A172 (cell line): ENCODE measurements at regions not wholly inside any gene's neighbourhood (a gene's known extent, or its start where the extent isn't known, plus 50 kb on each side); places are given as distances from the start of the nearest gene placed in this dataset.
"Not testable (repeated sequence)": the region's sequence is repeated elsewhere in the genome, so short reads cannot be mapped to it uniquely, and the experiment has no call there.

Experiments used
- DNase-seq: peaks from one replicate; pipeline ENCODE4 v3.0.0-alpha.2; 2015; ENCODE audit warnings: low spot score

DNA sequence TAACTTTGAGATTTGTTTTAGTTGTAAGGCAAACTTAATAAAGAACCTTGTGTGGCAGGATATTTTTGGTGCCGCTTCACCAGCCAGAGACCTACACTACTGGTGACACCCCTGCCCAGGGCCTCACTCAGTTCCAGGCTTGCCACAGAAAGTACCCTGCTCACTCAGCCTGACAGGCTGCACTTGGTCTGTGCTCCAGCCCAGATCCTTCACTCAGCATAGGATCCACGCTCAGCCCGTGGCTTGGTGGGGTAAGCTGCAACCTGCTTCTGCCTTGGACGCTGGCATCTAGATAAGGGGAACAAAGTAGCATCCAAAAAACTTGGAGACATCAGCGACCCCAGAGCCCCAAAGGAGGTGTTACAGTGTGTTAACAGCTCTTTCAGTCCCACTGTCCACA, 825.5 kb downstream of the EPHA3 start:
- DNase-seq = no peak

DNA sequence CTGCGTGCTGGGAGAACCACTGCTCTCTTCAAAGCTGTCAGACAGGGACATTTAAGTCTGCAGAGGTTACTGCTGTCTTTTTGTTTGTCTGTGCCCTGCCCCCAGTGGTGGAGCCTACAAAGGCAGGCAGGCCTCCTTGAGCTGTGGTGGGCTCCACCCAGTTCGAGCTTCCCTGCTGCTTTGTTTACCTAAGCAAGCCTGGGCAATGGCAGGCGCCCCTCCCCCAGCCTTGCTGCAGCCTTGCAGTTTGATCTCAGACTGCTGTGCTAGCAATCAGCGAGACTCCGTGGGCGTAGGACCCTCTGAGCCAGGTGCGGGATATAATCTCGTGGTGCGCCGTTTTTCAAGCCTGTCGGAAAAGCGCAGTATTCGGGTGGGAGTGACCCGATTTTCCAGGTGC, 837.0 kb downstream of the EPHA3 start:
- DNase-seq = not testable (repeated sequence)

DNA sequence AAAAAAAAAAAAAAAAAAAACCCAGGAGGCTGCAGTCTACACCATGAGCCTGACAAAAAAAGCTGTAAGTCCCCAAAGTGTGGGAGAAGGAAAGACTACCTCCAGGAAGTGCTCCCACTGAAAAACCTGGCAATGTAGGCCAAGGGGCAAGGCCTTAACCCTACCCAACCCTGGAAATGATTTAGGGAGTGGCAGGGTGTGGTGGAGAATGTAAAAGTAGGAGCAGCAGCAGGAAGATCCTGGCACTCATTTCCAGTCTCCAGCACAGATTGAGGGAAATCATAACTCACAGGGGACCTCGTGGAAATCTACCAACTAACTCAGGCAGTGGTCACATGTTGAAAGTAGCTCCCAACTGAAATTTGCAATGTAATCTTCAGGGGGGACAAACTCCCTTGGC, 839.5 kb downstream of the EPHA3 start:
- DNase-seq = no peak

DNA sequence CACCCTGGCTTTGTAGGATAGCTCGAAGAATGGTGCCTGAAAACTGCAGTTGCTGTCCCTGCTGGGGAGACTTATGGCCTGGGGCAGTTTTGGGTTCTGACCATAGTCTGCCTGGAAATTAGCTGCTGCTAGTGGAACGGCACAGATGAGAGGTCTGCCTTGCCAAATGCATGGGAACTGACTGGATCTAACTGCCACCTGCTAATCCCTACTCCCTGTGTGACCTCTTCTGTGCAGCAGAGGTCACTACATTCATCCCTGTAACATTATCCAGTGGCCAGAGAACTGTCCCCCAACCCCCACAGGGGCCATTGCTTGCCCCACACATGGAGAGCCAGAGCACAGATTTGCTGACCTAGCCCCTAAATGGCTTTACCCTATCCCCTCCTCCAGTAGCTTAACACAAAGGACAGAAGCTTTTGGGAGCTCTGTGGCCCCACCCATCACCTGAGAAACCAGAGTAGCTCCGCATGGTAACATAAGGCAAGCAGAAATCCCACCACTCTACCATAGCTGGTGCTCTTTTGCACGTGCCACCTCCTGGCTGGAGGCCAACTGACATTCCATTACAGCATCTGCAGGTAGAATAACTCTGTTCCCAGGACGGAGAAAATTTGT, 840.0 kb downstream of the EPHA3 start:
- no peak for DNase-seq

DNA sequence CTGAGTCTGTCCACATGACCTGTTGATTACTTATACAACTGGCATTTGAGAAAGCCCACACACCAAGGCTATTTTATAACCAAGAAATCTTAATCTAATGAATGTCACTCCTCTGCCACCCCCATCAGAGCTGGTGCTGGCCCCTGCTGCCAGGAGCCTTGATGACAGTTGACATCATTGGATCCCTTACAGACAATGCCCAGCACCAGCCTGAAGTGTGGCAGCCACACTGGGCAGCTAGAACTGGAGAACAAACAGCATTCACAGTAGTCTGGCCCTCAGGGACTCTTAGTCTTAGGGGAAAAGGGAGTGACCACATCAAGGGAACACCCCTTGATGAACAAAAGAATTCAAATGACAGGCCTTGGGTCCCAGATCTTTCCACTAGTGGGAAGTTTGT, 840.6 kb downstream of the EPHA3 start:
- DNase-seq = no peak

DNA sequence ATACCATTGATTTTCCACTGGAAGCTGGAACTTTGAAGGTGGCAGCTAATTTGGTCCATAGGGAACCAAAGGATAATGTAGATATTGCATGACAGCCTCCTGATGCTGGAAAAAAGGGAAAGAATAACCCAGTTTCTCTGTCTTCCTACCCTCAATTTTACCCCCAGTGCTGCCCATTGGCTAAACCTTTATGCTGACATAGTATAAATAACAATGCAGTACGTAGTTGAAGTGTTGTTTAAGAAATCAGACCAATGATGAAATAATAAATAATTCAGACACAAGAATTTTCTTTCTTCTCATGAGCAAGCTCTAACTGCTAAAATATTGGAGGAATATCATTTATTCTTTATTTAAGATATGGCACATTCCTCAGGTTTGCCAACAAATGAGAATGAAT, 843.4 kb downstream of the EPHA3 start:
- no peak for DNase-seq

DNA sequence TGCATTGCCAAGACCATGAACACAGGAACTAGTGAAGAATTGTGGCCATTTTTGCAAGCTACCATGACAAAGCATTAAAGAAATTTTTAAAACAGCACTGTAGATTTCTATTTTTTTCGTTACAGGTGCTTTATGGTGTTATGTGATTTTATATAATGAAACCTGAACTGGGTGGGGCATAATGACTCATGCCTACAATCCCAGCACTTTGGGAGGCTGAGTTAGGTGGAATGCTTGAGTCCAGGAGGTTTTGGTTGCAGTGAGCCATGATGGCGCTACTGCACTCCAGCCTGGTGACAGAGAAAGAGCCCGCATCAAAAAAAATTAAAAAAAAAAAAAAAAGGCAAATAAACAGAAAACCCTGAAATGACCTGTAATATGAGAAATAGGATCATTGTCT, 846.7 kb downstream of the EPHA3 start:
- no peak for DNase-seq

DNA sequence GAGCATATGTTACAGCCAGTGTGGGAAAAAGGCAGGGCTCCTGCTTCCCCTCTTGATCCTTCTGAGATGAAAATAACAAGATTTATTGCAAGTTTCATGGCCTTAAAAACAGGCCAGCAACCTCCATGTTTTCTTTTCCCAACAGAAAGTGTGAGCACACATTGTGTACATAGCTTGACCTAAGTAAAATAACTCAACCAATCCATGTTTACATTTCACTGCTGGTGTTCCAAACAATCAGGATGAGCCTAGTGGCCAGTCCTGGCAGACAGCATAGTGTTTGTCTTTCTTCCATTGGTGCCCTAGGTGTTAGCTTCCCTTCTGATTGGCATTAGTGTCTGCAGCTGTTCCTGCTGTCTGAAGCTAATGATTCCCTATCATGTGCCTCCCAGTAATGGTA, 847.7 kb downstream of the EPHA3 start:
- no peak for DNase-seq

DNA sequence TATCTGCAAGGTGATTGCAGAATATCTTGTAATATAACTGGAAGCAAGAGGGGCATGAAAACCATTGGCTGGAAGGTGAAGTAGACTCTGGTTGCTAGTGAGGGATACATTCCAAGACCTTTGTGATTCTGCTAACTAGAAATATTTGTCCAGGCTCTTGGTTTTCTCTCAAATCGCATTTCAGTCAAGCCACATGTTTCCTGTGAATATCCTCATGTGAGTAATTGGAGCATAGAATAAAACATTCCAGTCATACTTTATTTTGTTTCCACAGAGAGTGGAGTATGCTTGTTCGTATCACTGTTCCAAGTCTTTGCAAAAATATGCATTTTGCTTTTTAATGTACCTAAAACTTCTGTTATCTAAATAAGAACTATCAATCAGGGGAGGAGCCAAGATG, 850.0 kb downstream of the EPHA3 start:
- no peak for DNase-seq

DNA sequence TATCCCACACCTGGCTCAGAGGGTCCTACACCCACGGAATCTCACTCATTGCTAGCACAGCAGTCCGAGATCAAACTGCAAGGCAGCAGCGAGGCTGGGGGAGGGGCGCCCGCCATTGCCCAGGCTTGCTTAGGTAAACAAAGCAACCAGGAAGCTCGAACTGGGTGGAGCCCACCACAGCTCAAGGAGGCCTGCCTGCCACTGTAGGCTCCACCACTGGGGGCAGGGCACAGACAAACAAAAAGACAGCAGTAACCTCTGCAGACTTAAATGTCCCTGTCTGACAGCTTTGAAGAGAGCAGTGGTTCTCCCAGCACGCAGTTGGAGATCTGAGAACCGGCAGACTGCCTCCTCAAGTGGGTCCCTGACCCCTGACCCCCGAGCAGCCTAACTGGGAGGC, 850.7 kb downstream of the EPHA3 start:
- not testable (repeated sequence) for DNase-seq

DNA sequence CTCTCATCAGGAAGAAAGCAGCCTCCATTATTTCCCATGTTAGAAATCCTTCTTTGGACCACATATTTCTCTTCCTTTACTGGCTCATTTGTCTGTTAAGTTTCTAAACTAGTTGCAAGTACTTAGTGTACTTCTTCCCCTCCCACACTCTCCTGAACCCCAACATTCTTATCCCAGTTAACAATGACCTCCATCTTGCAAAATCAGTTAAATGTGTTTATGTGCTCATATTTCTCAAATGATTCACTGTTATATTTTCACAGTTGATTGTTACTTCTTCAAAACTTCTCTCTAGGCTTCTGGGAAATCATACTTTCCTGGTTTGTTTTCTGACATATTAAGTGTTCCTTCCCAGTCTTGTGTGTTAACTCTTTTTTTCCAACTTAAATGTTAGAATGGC, 856.9 kb downstream of the EPHA3 start:
- DNase-seq = no peak

DNA sequence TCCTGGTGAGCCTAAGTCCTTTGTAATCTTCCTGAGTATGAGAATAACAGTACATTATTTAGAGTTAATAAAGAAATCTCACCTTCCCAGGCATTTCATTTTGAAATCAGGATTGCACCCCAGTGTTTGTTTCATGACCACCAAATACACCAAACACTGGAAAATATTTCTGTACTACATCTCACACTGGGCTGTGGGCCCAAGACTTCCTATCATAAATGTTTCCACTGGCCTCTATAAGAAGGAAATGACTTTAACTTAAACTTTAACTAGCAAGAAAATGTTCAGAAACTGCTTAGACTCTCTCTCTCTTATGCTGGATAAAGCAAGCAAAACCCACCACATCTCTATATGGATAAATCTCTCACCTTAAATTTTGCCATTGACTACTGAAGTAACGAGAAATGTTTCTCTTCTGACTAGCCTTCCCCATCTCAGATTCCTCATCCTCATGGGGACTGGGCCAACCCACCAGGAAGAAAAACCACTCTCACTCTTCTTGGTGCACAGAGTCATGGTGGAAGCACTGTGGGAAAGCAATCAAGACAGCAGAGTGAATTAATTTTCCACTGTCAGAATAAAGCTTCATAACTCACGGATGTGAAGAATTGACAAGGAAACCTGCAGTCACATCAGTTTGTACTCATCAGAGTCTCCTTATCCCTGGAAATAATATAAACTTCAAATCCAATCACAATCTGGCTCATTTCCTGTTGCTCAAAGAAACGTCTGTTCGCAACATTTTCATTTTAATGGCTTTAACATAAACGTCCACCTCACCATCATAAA, 859.6 kb downstream of the EPHA3 start:
- DNase-seq = no peak

DNA sequence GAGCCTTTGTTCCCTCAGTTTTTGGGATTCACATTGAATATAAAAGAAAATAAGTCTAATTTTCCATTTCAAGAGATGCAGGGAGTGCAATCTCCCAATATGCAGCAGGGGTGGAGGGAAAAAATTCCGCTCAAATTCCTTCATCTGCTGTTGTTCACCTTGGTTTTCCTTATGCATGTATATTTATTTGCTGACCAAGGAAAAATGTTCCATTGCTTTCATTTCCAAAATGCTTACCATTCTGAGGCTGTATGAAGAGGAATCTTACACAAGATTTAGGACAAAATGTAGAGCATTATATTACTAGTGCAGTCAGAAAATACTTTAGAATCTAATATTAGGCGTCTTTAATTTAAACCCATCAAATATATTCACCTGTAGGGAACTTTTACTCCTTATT, 863.9 kb downstream of the EPHA3 start:
- no peak for DNase-seq

DNA sequence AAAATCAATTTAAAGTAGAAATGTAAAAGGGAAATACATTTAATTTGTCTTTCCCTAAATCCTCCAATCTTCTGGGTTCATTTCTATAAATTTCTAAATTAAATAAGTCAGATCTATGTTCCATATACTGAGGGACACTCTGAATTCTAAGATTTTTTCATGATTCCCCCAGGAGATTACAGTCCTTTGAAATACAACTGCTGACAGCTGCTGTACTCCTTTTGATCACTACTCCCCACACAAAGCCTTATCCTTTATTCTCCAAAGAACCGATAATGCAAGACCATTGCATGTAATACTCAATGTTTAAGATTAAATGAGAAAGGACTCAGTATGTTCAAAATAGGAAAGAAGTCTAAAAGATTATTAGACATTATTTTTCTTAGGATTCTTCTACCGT, 865.7 kb downstream of the EPHA3 start:
- no peak for DNase-seq

DNA sequence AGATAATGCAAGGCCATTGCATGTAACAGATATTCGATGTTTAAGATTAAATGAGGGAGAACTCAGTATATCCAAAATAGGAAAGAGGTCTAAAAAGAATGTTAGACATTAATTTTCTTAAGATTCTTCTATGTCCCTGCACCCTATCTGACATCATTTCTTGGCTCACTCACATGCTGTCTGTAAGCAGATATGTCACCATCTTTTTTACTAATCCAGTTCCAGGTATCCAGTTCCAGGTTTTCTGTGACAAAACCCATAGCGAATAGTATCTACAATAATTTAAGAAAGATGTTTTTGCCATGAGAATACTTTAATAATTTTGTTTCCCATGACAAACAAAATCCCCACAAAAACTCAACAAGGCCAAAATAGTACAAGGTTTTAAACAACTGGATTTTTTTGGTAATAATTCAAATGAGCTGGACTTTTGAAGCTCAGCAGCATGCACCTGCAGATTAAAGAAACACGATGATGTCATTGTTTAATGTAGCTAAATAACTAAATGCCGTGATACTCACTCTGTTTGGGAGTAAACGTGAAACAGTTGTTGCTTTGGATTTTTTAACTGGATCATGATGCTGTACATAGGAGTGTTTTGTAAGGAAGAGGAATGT, 867.6 kb downstream of the EPHA3 start:
- no peak for DNase-seq

DNA sequence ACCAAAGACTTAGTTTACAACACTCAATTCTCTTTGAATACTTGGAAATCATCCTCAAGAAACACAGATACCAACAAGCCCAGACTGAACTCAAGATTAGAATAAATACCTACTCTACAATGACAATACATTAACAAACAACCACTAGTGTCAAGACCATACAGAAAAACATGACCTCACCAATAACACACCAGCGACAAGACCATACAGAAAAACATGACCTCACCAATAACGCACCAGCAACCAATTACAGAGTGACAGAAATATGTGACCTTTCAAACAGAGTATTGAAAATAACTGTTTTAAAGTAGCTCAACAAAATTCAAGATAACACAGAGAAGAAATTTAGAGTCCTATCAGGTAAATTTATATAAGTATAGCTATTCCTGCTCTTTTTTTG, 876.0 kb downstream of the EPHA3 start:
- no peak for DNase-seq

DNA sequence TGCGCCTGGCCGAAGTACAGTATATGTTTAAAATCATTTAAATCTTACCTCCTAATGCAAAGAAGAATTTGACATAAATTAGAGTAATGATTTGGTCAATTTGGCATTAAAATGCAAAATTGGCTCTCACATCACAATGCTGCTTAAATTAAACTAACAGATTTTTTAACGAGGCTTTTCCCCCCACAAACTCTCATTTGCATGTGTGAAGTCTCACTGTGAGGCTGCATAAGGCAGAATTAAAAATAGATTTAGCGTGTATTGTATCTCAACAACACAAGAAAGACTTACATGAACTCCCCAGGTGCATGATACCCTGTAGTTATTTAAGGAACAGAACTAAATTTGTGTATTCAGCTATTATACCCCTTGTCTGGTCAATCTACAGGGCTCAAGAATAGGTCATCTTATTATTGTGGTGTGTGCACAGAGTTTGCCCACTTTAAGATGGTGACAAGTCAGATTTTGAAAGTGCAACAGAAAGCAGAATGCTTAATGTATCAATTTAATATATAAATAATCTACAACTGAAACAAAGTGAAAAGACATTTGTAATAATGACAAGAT, 897.9 kb downstream of the EPHA3 start:
- DNase-seq = no peak

DNA sequence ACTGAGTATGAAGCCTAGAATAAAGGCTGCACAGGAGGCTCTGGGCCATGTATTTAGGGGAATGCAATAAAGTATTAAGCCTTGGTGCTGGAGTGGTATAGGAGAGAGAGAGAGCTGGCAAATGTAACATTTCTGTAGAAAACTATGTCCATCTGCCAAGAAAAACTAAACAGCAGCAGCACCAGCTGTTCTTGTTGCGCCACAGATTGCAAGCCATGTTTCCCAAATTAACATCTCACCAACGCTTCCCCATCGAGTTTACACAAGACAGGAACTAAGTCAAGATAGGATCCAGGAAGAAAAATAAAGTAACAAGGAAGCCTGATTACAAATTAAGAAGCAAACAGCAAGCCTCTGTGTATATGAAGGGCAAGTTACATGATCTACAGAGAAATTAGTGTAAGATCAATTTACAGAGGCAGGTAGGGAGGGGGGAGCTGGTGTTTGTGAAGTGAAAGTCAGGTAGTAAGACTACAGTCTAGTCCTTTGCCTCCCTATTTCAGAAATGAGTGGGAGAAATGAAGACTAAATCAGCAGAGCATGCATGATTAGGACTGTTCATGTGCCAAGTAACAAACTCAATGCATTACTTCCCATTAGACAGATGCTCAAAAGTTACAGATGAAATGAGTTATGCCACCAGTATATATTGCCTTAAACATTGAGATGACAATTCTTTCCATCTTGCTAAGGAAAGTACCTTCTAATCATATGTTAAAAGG, 900.5 kb downstream of the EPHA3 start:
- no peak for DNase-seq

DNA sequence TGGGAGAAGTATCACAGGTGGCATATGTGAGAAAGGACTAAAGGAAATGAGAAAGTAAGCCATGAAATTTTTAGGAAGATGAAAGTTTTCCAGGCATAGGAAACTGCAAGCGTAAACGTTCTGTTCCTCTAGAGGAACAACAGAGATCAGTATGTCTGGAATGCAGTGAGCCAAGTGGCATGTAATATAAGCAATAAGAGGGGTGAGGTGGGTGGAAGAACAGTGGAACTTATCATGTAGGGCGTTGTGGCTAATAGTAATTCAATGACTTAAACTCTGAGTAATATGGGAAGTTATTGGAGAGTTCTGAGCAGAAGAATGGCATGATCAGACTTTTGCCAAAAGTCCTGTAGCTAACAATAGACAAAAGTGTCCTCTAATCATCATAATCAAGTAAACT, 902.9 kb downstream of the EPHA3 start:
- DNase-seq = no peak

DNA sequence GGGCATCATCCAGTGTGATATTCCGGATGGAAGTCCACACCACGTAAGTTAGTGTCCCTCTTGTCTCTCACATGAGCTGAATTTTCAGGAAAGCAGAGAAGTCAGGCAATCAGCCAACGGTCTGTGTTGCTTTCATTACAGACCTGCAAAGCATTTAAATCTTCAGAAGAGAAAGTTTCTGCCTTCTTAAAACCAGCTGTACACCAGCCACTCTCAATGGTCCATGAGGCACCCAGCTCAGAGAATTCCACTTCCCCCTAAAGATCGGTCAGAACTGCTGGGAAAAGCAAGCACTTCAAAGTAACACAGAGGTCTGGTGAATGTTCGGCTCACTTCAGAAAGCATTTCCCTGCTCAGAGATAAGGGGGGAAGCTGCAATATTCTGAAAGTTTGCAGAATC, 903.7 kb downstream of the EPHA3 start:
- DNase-seq = no peak

DNA sequence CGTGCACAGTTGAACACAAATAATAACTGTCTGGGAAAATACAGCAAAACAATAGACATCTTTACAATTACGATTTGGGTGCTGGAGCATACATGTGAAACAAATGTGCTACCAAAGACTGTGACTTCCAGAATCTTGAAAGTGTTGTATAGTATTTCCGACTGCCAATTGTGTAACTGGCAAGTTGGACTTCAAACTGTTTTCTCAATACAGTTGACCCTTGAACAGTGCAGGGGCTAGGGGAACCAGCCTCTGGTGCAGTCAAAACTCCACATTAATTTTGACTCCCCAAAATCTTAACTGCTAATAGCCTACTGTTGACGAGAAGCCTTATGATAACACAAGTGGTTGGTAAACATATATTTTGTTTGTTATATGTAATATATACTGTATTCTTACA, 904.2 kb downstream of the EPHA3 start:
- no peak for DNase-seq

DNA sequence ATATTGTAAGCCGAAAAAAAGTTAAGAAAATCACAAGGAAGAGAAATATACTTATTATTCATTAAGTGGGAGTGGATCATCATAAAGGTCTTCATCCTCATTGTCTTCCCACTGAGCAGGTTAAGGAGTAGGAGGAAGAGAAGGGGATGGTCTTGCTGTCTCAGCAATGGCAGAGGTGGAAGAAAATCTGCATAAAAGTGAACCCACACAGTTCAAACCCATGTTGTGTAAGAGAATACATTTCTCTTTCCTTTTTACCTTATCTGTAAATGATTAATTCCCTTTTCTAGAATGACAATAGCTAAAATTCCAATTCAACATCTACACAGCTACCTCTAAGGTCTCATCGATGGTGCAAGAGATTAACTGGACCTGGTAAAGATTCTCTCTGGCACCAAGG, 904.6 kb downstream of the EPHA3 start:
- DNase-seq = no peak
